Adipocyte (in vitro differentiated cells): ENCODE measurements at regions not wholly inside any gene's neighbourhood (a gene's known extent, or its start where the extent isn't known, plus 50 kb on each side); places are given as distances from the start of the nearest gene placed in this dataset.
A peak's percentile ranks its signal among the peaks of the same experiment; 100 is the strongest.

ENCODE experiments used
- DNase-seq: peaks from one replicate; pipeline ENCODE4 v3.0.0-alpha.2; 2015; ENCODE audit warnings: low read depth
- H3K27me3 ChIP-seq: replicated peaks from 2 replicates; pipeline ENCODE4 v1.7.0; 2013; ENCODE audit warnings: mild to moderate bottlenecking, low read length, moderate library complexity; ENCODE audit not compliant: control insufficient read depth, insufficient read depth
- H3K36me3 ChIP-seq: 2 replicates; pipeline ENCODE4 v1.7.0; 2013; ENCODE audit warnings: low read length, mild to moderate bottlenecking, moderate library complexity; ENCODE audit not compliant: control insufficient read depth, insufficient read depth, severe bottlenecking
- H3K4me1 ChIP-seq: 2 replicates; pipeline ENCODE4 v1.7.0; 2013; ENCODE audit warnings: mild to moderate bottlenecking, low read length, moderate library complexity; ENCODE audit not compliant: control insufficient read depth, insufficient read depth
- H3K4me3 ChIP-seq: 2 replicates; pipeline ENCODE4 v1.7.0; 2013; ENCODE audit warnings: mild to moderate bottlenecking, low read length, moderate library complexity
- H3K9ac ChIP-seq: 2 replicates; pipeline ENCODE4 v1.7.0; 2013; ENCODE audit warnings: mild to moderate bottlenecking, low read length, moderate library complexity
- H3K9me3 ChIP-seq: 2 replicates; pipeline ENCODE4 v1.7.0; 2013; ENCODE audit warnings: mild to moderate bottlenecking, low read length, moderate library complexity; ENCODE audit not compliant: control insufficient read depth

DNA sequence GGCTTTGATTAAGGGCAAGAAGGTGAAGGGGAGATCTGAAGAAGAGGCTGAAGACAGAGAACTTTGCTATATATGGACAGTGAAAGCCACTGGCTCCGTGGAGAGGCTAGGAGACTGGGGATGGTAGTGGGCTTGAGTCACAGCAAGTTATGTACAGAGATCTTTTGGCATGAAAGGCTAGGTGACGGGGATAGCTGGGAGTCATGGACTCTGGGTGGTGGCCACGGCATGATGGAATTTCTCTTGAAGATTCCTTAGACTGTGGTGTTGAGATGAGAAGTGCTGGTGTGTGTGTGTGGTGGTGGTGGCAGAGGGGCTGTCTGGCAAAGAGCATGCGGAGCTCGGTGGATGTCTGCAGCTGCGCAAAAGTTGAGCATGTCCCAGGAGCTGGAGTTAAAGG lies 120.6 kb upstream of the STC2 start:
- no peaks in the 10 kb centered on the region for H3K36me3 ChIP-seq
- H3K9me3 ChIP-seq: no peaks in the 10 kb centered on the region
- H3K9ac ChIP-seq: no peak overlapping the region
- no peak overlapping the region for H3K4me3 ChIP-seq
- peaks cover 17% of the 10 kb centered on the region for H3K4me1 ChIP-seq
- no peak for DNase-seq
- no peaks in the 10 kb centered on the region for H3K27me3 ChIP-seq

DNA sequence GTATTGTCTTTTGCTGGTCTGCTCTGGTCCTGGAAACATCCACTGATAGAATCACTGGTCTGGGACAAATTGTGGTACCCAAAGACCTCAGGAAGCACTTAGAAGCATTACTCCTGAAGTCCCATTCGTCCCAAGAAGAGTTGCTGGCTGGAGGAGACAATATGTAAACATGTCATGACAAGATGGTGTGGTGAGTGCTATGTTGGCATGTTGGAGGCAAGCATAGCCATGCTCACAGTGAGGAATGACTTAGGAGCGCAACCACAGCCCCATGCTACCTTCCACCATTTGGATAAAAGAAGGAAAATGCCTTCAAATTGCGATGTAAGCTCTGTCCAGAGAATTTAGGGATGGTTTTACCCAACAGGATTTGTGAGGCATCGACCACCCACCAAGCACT lies 115.8 kb upstream of the STC2 start:
- no peak overlapping the region for H3K4me3 ChIP-seq
- no peaks in the 10 kb centered on the region for H3K9me3 ChIP-seq
- H3K27me3 ChIP-seq: no peaks in the 10 kb centered on the region
- no peaks in the 10 kb centered on the region for H3K4me1 ChIP-seq
- no peak for DNase-seq
- H3K36me3 ChIP-seq: no peaks in the 10 kb centered on the region
- no peak overlapping the region for H3K9ac ChIP-seq

DNA sequence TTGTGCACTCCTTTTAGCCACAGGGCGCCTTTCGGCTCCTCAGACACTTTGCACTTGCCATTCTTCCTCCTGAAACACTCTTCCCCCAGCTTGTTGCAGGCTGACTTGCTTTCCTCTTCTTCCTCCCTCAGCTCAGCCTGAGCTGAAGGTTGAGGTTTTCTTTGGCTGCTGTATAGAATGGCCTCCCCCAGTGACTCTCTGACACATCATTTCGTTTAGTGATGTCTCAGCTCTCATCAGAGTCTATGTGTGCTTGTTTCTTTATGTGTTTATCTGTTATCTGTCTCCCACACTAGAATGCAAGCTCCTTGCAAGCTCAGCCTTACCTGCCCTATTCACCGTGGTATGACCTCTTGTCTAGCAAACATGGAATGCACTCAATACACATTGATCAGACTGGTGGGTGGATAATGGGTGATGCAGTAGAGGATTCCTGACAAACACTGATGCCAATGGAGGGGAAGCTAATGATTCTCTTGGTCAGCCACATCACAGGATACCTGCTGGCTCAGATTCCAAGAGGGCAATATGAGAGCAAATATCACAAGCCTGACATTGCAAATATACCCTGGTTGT lies 112.9 kb upstream of the STC2 start:
- Histone ChIP-seq H3K4me1 (no peaks in the 10 kb centered on the region), H3K4me3 (no peak overlapping the region), H3K27me3 (no peaks in the 10 kb centered on the region), H3K9me3 (no peaks in the 10 kb centered on the region), H3K9ac (no peak overlapping the region), H3K36me3 (no peaks in the 10 kb centered on the region)
- DNase-seq: no peak

DNA sequence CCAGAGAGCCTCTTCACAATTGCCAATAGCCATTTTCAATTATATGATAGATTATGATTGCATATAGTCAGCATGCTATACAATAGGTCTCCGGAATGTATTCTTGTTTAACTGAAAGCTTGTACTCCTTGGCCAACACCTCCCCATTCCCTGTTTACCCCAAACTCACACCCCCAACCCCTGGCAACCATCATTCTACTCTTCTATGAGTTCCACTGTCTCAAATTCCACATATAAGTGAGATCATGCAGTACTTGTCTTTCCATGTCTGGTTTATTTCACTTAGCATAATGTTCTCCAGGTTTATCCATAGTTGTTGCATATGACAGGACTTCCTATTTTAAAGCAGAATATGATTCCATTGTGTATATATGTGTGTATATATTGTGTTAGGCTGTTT lies 110.7 kb upstream of the STC2 start:
- Histone ChIP-seq H3K9me3 (no peaks in the 10 kb centered on the region), H3K27me3 (no peaks in the 10 kb centered on the region), H3K9ac (no peak overlapping the region), H3K4me1 (peaks cover 6% of the 10 kb centered on the region), H3K4me3 (no peak overlapping the region), H3K36me3 (no peaks in the 10 kb centered on the region)
- DNase-seq: no peak

DNA sequence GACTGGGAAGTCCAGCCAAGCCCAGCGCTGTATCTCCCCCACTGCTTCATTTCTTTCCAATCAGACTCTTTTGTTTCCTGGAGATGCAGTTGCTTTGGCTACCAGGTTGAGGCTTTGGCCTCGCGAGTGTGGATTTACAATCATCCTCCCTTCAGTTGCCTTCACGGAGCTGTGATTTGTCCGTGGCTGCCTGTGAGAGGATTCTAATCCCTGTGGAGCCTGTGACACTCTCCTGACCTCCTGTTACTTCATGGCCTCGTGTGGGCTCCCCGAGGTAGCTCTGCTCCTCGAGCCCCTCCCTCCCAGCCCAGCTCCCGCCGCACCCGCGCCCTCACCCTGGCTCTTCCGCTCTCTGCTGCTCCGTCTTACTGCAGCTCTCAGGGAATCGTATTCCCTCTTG lies 107.2 kb upstream of the STC2 start:
- H3K9me3 ChIP-seq: no peaks in the 10 kb centered on the region
- peaks cover 6% of the 10 kb centered on the region for H3K4me1 ChIP-seq
- no peak for DNase-seq
- H3K27me3 ChIP-seq: no peaks in the 10 kb centered on the region
- peak overlapping the region; percentile 34 for H3K9ac ChIP-seq
- peak overlapping the region; percentile 16 for H3K4me3 ChIP-seq
- no peaks in the 10 kb centered on the region for H3K36me3 ChIP-seq

DNA sequence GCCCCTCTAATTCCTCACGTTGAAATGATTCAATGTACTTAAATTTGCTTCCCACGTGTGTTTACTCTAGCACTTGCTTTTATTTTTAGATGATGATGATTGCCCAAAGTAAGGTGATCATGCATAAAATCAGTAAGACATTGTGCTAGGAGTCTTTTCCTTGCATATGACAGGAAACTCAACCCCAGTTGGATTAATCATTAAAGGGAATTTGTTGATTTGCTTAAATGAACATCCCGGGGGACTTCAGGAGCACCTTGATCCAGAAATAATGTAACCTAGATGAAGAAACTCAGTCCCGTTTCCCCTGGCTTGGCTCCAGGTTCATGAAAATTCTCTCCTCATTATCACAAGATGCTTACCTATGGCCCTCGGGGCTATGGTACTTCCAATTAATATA lies 106.1 kb upstream of the STC2 start:
- DNase-seq: no peak
- H3K4me1 ChIP-seq: peaks cover 6% of the 10 kb centered on the region
- no peaks in the 10 kb centered on the region for H3K9me3 ChIP-seq
- H3K27me3 ChIP-seq: no peaks in the 10 kb centered on the region
- H3K4me3 ChIP-seq: no peak overlapping the region
- H3K9ac ChIP-seq: no peak overlapping the region
- H3K36me3 ChIP-seq: no peaks in the 10 kb centered on the region

DNA sequence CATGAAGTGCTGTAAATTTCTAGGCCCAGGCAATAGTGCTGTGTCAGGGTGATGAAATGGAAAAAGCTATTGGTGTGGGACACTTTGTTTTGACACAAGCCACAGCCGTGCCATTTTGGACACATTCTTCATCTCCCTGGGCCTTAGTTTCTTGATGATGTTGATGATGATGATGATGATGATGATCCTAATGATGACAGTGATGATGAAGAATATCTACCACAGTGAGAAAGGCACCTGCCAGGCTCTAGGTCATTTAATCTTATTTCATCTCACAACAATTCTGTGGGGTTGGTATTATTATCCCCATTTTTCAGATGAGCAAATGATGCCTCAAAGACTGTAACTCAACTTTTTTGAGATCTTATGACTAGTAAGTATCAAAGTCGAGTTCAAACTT lies 102.2 kb upstream of the STC2 start:
- DNase-seq: no peak
- peaks cover 4% of the 10 kb centered on the region for H3K4me1 ChIP-seq
- no peaks in the 10 kb centered on the region for H3K9me3 ChIP-seq
- H3K36me3 ChIP-seq: no peaks in the 10 kb centered on the region
- H3K27me3 ChIP-seq: no peaks in the 10 kb centered on the region
- no peak overlapping the region for H3K4me3 ChIP-seq
- no peak overlapping the region for H3K9ac ChIP-seq

DNA sequence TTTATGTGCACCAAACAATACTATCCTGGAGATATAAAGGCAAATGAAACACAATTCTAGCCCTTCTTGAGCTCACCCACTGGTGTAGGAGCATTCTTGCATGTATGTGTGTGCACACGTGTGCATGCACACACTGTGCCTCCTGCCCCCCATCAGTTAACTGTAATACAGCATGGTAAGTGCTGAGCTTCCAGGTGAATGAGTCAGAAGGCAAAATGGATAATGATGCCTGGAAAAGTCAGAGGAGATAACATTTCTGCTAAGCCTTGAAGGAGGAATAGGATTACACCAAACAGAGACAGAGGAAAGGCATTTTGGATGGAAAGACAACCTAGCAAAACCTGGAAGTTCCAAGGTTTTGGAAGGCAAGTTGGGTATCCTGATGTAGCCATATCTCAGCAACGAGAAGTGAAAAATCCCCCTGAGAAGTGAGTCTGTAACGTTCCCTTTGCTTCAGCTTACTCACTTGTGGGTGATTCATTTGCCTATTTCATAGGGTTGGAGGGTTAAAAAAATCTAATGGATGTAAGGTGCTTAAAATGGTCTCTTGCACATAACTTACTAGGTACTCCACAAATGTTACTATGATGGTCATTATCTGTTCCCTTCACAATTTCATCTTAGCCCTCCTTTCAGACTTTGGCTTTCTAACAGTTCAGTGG lies 101.4 kb upstream of the STC2 start:
- Histone ChIP-seq H3K4me1 (no peaks in the 10 kb centered on the region), H3K9ac (no peak overlapping the region), H3K27me3 (no peaks in the 10 kb centered on the region), H3K36me3 (no peaks in the 10 kb centered on the region), H3K4me3 (no peak overlapping the region), H3K9me3 (no peaks in the 10 kb centered on the region)
- no peak for DNase-seq

DNA sequence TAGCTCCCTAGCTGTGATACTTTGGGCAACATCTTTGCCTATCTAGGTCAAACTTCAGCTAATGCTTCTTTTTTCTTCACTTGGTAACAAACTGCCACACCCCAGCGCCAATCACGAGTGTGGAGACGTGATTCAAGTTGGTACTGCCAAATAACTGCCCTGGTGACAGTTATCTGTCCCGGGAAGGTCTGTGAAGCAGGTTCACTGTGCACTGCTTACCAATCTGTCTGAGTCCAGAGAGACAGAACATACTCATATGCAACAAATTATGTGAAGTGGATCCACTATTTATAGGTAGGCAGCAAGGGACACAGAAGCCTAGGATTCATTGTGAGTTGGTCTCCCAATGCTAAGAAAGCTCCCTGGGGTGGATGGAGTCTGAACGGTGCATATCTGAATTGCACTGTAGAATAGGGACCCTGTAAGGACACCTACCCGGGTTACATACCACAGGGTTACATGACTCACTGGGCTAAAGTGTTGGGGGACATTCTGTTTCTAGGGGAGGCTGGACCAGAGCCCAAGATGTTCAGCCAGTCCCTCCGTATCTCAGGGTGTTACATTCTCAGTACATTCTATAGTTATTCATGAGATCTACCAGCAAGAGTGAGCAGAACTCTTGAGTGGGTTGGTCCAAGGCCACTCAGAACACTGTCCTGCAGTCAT lies 95.4 kb upstream of the STC2 start:
- Histone ChIP-seq H3K9me3 (peaks cover 22% of the 10 kb centered on the region), H3K4me3 (no peak overlapping the region), H3K9ac (no peak overlapping the region), H3K4me1 (no peaks in the 10 kb centered on the region), H3K36me3 (no peaks in the 10 kb centered on the region), H3K27me3 (no peaks in the 10 kb centered on the region)
- no peak for DNase-seq

DNA sequence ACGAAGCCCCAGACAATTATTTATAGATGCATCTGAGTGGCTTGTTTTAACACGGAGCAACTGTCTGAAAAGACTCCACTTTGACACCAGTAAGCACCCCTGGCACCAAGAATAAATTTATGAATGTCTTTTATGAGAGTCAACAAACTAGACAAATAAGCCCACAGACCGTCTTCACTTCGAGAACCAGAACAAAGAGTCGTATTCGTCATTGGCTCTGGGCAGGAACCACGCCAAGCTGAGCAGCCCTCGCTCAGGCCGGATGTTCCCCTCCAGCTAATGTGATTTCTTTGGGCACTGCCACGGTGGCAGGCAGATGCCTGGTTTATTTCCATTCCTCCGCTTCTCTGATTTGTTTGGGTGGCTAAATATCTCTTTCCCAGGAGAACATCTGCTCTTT lies 91.9 kb upstream of the STC2 start:
- no peak for DNase-seq
- Histone ChIP-seq H3K36me3 (no peaks in the 10 kb centered on the region), H3K9ac (no peak overlapping the region), H3K9me3 (peaks cover 34% of the 10 kb centered on the region), H3K27me3 (no peaks in the 10 kb centered on the region), H3K4me3 (no peak overlapping the region), H3K4me1 (no peaks in the 10 kb centered on the region)

DNA sequence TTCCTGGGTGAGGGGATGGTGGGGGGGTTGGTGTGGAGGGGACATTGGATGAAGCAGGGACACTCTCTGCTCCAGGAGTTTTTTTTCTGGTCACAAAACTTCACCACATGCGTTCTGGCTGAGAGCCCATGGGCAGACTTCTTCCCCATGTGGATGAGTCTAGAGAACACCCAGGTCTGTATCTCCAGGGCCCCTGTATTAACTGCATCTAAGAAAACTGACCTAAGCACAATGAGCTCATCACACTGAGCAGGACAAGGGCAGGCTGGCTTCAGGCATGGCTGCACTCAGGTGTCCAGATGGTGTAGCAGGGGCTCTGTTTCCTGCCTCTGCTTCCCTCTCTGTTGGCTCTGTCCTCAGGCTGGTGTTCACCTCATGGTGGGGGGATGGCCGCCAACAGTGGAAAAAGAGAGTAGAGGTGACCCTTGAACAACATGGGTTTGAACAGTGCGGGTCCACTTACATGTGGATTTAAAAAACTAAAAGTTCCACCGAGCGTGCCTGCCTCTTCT lies 85.3 kb upstream of the STC2 start:
- DNase-seq: no peak
- no peaks in the 10 kb centered on the region for H3K36me3 ChIP-seq

More for the DNA sequence above, 85.3 kb upstream of the STC2 start:
- peaks cover 13% of the 10 kb centered on the region for H3K4me1 ChIP-seq
- no peaks in the 10 kb centered on the region for H3K27me3 ChIP-seq
- no peak overlapping the region for H3K9ac ChIP-seq
- peaks cover 11% of the 10 kb centered on the region for H3K9me3 ChIP-seq
- no peak overlapping the region for H3K4me3 ChIP-seq
